ENCODE measurements at regions not wholly inside any gene's neighbourhood (a gene's known extent, or its start where the extent isn't known, plus 50 kb on each side); places are given as distances from the start of the nearest gene placed in this dataset.
"Not testable (repeated sequence)": the region's sequence is repeated elsewhere in the genome, so short reads cannot be mapped to it uniquely, and the experiment has no call there.

GRCh38 chr4:151489462-151490203, 80.7 kb downstream of the FHIP1A start:
- no peak overlapping the region for H3K27ac Mint-ChIP-seq (ENCODE audit: unreplicated experiment)

GRCh38 chr4:151495612-151496011, 86.6 kb downstream of the FHIP1A start:
- H3K9me3 ChIP-seq (ENCODE audit: insufficient read depth, low read depth, low read length); DNase-seq (ENCODE audit: low read depth); H3K4me1 Mint-ChIP-seq (ENCODE audit: low read depth, unreplicated experiment); H2AFZ ChIP-seq (ENCODE audit: low read depth, low read length); H3K79me2 ChIP-seq (ENCODE audit: insufficient read depth, low read length); H3K27me3 ChIP-seq (ENCODE audit: insufficient read depth, low read length); H4K20me1 ChIP-seq (ENCODE audit: insufficient read depth, low read length); H3K4me3 ChIP-seq (ENCODE audit: insufficient read depth, low read depth, low read length); H3K27ac ChIP-seq (ENCODE audit: low read depth, low read length); H3K4me1 ChIP-seq (ENCODE audit: insufficient read depth, low read length); H3K4me3 Mint-ChIP-seq (ENCODE audit: unreplicated experiment); H3K36me3 Mint-ChIP-seq (ENCODE audit: low read depth, unreplicated experiment); H3K9ac ChIP-seq (ENCODE audit: low read length); H3K27me3 Mint-ChIP-seq (ENCODE audit: low read depth, unreplicated experiment); H3K27ac Mint-ChIP-seq (ENCODE audit: unreplicated experiment); FAIRE-seq; H3K36me3 ChIP-seq (ENCODE audit: insufficient read depth, low read length); H3K4me2 ChIP-seq (ENCODE audit: low read length): not testable (repeated sequence)
- H3K9me3 Mint-ChIP-seq (ENCODE audit: unreplicated experiment): peaks cover 14% of the 10 kb centered on the region

More at GRCh38 chr4:151489462-151490203, 80.7 kb downstream of the FHIP1A start:
- H3K79me2 ChIP-seq (ENCODE audit: insufficient read depth, low read length): no peaks in the 10 kb centered on the region
- Mint-ChIP-seq H3K9me3 (ENCODE audit: unreplicated experiment) (peaks cover 9% of the 10 kb centered on the region), H3K4me1 (ENCODE audit: low read depth, unreplicated experiment) (peaks cover 17% of the 10 kb centered on the region), H3K4me3 (ENCODE audit: unreplicated experiment) (no peak overlapping the region), H3K27me3 (ENCODE audit: low read depth, unreplicated experiment) (no peaks in the 10 kb centered on the region), H3K36me3 (ENCODE audit: low read depth, unreplicated experiment) (no peaks in the 10 kb centered on the region)
- no peak overlapping the region for H2AFZ ChIP-seq (ENCODE audit: low read depth, low read length)
- H3K4me2 ChIP-seq (ENCODE audit: low read length): no peak overlapping the region
- H4K20me1 ChIP-seq (ENCODE audit: insufficient read depth, low read length): no peaks in the 10 kb centered on the region
- H3K27ac ChIP-seq (ENCODE audit: low read depth, low read length): no peak overlapping the region
- no peak overlapping the region for H3K4me3 ChIP-seq (ENCODE audit: insufficient read depth, low read depth, low read length)
- peaks cover 16% of the 10 kb centered on the region for H3K4me1 ChIP-seq (ENCODE audit: insufficient read depth, low read length)
- H3K36me3 ChIP-seq (ENCODE audit: insufficient read depth, low read length): no peaks in the 10 kb centered on the region
- no peaks in the 10 kb centered on the region for H3K27me3 ChIP-seq (ENCODE audit: insufficient read depth, low read length)
- TF ChIP-seq EZH2 (IDR thresholded peaks at IDR 0.05; ENCODE audit: insufficient read depth, low read length): no peak
- no peak for TF ChIP-seq CTCF (IDR thresholded peaks at IDR 0.05; ENCODE audit: insufficient read depth, low read depth, low read length)
- no peak for DNase-seq (ENCODE audit: low read depth)
- H3K9ac ChIP-seq (ENCODE audit: low read length): no peak overlapping the region
- H3K9me3 ChIP-seq (ENCODE audit: insufficient read depth, low read depth, low read length): no peaks in the 10 kb centered on the region
- FAIRE-seq: no peak

GRCh38 chr4:151511548-151511947, 102.6 kb downstream of the FHIP1A start:
- H3K27ac Mint-ChIP-seq (ENCODE audit: unreplicated experiment); H3K4me3 Mint-ChIP-seq (ENCODE audit: unreplicated experiment); H3K9me3 ChIP-seq (ENCODE audit: insufficient read depth, low read depth, low read length); H3K36me3 Mint-ChIP-seq (ENCODE audit: low read depth, unreplicated experiment); H4K20me1 ChIP-seq (ENCODE audit: insufficient read depth, low read length); H2AFZ ChIP-seq (ENCODE audit: low read depth, low read length); H3K4me2 ChIP-seq (ENCODE audit: low read length); H3K4me3 ChIP-seq (ENCODE audit: insufficient read depth, low read depth, low read length); H3K9ac ChIP-seq (ENCODE audit: low read length); DNase-seq (ENCODE audit: low read depth); H3K36me3 ChIP-seq (ENCODE audit: insufficient read depth, low read length); H3K27ac ChIP-seq (ENCODE audit: low read depth, low read length); H3K79me2 ChIP-seq (ENCODE audit: insufficient read depth, low read length); H3K27me3 ChIP-seq (ENCODE audit: insufficient read depth, low read length); H3K4me1 ChIP-seq (ENCODE audit: insufficient read depth, low read length); H3K27me3 Mint-ChIP-seq (ENCODE audit: low read depth, unreplicated experiment); FAIRE-seq; H3K9me3 Mint-ChIP-seq (ENCODE audit: unreplicated experiment); H3K4me1 Mint-ChIP-seq (ENCODE audit: low read depth, unreplicated experiment): not testable (repeated sequence)

Data from astrocyte (in vitro differentiated cells and primary cell).